ENCODE measurements at regions not wholly inside any gene's neighbourhood (a gene's known extent, or its start where the extent isn't known, plus 50 kb on each side); places are given as distances from the start of the nearest gene placed in this dataset.

GRCh38 chr4:19774690-19775256 is 476.9 kb upstream of the SLIT2 start:
- Histone ChIP-seq H3K79me1 (replicated peaks; ENCODE audit: low read length, poor library complexity, severe bottlenecking) (no peaks in the 10 kb centered on the region), H4K91ac (ENCODE audit: low read length) (no peak overlapping the region), H3K27ac (ENCODE audit: low read length, poor library complexity, severe bottlenecking) (peak overlapping the region; percentile 39), H3K27me3 (ENCODE audit: control insufficient read depth in 1 of 2, insufficient read depth in 1 of 2, low read length in 2 of 2) (no peaks in the 10 kb centered on the region), H3K4me2 (ENCODE audit: low read length, poor library complexity, severe bottlenecking) (no peak overlapping the region), H3K9ac (ENCODE audit: low read length) (no peak overlapping the region), H3K23ac (ENCODE audit: low read length in 2 of 2) (no peak overlapping the region), H2AK5ac (ENCODE audit: low read length, severe bottlenecking) (no peak overlapping the region), H3K36me3 (ENCODE audit: control insufficient read depth in 1 of 2, insufficient read depth in 2 of 2, low read depth in 1 of 2, low read length in 2 of 2) (no peaks in the 10 kb centered on the region), H2BK15ac (ENCODE audit: low read depth, poor library complexity, severe bottlenecking) (no peak overlapping the region), H3K18ac (ENCODE audit: low read depth in 1 of 2, low read length in 2 of 2) (no peak overlapping the region), H2BK12ac (ENCODE audit: low read length in 2 of 2) (no peak overlapping the region), H3K4me3 (ENCODE audit: insufficient read depth in 1 of 2, low read depth in 1 of 2, low read length in 2 of 2) (no peak overlapping the region), H3K14ac (ENCODE audit: low read length in 2 of 2) (no peak overlapping the region), H2BK120ac (ENCODE audit: low read depth, low read length) (no peak overlapping the region), H2AFZ (ENCODE audit: low read depth, low read length) (no peak overlapping the region), H3K9me3 (ENCODE audit: control insufficient read depth, low read length) (no peaks in the 10 kb centered on the region), H2BK5ac (ENCODE audit: low read depth, low read length, poor library complexity, severe bottlenecking) (no peak overlapping the region), H4K8ac (ENCODE audit: low read length) (no peak overlapping the region), H3K4me1 (ENCODE audit: control insufficient read depth, insufficient read depth, low read depth, low read length) (peaks cover 5% of the 10 kb centered on the region), H3K4ac (ENCODE audit: low read depth in 1 of 2, low read length in 2 of 2) (no peak overlapping the region)
- DNase-seq, result peak; percentile 30
- WGBS, result no CpG with 5 or more reads among the region's 2 CpGs

- Histone ChIP-seq H3K27ac (ENCODE audit: low read length, poor library complexity, severe bottlenecking) (no peak overlapping the region), H3K4me1 (ENCODE audit: control insufficient read depth, insufficient read depth, low read depth, low read length) (peaks cover 5% of the 10 kb centered on the region), H2BK5ac (ENCODE audit: low read depth, low read length, poor library complexity, severe bottlenecking) (no peak overlapping the region), H4K8ac (ENCODE audit: low read length) (no peak overlapping the region), H3K79me1 (replicated peaks; ENCODE audit: low read length, poor library complexity, severe bottlenecking) (no peaks in the 10 kb centered on the region), H3K9ac (ENCODE audit: low read length) (no peak overlapping the region), H2BK12ac (ENCODE audit: low read length in 2 of 2) (no peak overlapping the region), H3K27me3 (ENCODE audit: control insufficient read depth in 1 of 2, insufficient read depth in 1 of 2, low read length in 2 of 2) (no peaks in the 10 kb centered on the region), H3K18ac (ENCODE audit: low read depth in 1 of 2, low read length in 2 of 2) (no peak overlapping the region), H4K91ac (ENCODE audit: low read length) (no peak overlapping the region), H3K4me2 (ENCODE audit: low read length, poor library complexity, severe bottlenecking) (no peak overlapping the region), H2AFZ (ENCODE audit: low read depth, low read length) (no peak overlapping the region), H3K4me3 (ENCODE audit: insufficient read depth in 1 of 2, low read depth in 1 of 2, low read length in 2 of 2) (no peak overlapping the region), H3K23ac (ENCODE audit: low read length in 2 of 2) (no peak overlapping the region), H3K4ac (ENCODE audit: low read depth in 1 of 2, low read length in 2 of 2) (no peak overlapping the region), H2BK15ac (ENCODE audit: low read depth, poor library complexity, severe bottlenecking) (no peak overlapping the region), H3K36me3 (ENCODE audit: control insufficient read depth in 1 of 2, insufficient read depth in 2 of 2, low read depth in 1 of 2, low read length in 2 of 2) (no peaks in the 10 kb centered on the region), H2AK5ac (ENCODE audit: low read length, severe bottlenecking) (no peak overlapping the region), H3K9me3 (ENCODE audit: control insufficient read depth, low read length) (no peaks in the 10 kb centered on the region), H3K14ac (ENCODE audit: low read length in 2 of 2) (no peak overlapping the region), H2BK120ac (ENCODE audit: low read depth, low read length) (no peak overlapping the region)
- no peak for DNase-seq
- WGBS, result no CpG with 5 or more reads among the region's 1 CpG
Measured at GRCh38 chr4:19772581-19772980, 479.1 kb upstream of the SLIT2 start.

DNA sequence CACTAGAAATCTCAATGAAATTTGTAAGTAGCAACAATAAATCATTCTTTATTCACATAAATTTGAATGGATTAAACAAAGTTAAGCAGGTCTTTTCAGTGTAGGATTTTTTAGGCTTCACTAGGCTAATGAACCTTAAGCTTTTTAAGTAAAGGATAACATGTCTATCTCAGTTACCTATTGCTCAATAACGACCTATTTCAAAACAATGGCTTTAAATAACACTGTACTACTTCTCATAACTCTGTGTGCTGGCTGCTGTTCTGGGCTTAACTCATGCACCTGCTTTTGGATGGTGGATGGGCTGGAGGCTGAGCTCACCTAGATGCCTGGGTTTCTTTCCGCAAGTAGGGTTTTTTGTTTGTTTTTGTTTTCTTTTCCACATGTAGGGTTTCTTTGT is 495.0 kb upstream of the SLIT2 start:
- H3K14ac ChIP-seq (ENCODE audit: low read length in 2 of 2), result no peak overlapping the region

GRCh38 chr4:19752599-19752998 is 499.1 kb upstream of the SLIT2 start:
- no peak overlapping the region for H4K8ac ChIP-seq (ENCODE audit: low read length)
- H2AK5ac ChIP-seq (ENCODE audit: low read length, severe bottlenecking), result no peak overlapping the region
- H3K4me2 ChIP-seq (ENCODE audit: low read length, poor library complexity, severe bottlenecking), result no peak overlapping the region
- no peak overlapping the region for H2BK5ac ChIP-seq (ENCODE audit: low read depth, low read length, poor library complexity, severe bottlenecking)
- H2AFZ ChIP-seq (ENCODE audit: low read depth, low read length), result no peak overlapping the region
- H3K27me3 ChIP-seq (ENCODE audit: control insufficient read depth in 1 of 2, insufficient read depth in 1 of 2, low read length in 2 of 2), result no peaks in the 10 kb centered on the region
- H3K14ac ChIP-seq (ENCODE audit: low read length in 2 of 2), result no peak overlapping the region
- no peaks in the 10 kb centered on the region for H3K79me1 ChIP-seq (replicated peaks; ENCODE audit: low read length, poor library complexity, severe bottlenecking)
- no peak overlapping the region for H3K27ac ChIP-seq (ENCODE audit: low read length, poor library complexity, severe bottlenecking)
- H2BK15ac ChIP-seq (ENCODE audit: low read depth, poor library complexity, severe bottlenecking), result no peak overlapping the region
- peaks cover 4% of the 10 kb centered on the region for H3K4me1 ChIP-seq (ENCODE audit: control insufficient read depth, insufficient read depth, low read depth, low read length)
- H3K4me3 ChIP-seq (ENCODE audit: insufficient read depth in 1 of 2, low read depth in 1 of 2, low read length in 2 of 2), result no peak overlapping the region
- H3K9ac ChIP-seq (ENCODE audit: low read length), result no peak overlapping the region
- H4K91ac ChIP-seq (ENCODE audit: low read length), result no peak overlapping the region
- no peaks in the 10 kb centered on the region for H3K36me3 ChIP-seq (ENCODE audit: control insufficient read depth in 1 of 2, insufficient read depth in 2 of 2, low read depth in 1 of 2, low read length in 2 of 2)
- H2BK120ac ChIP-seq (ENCODE audit: low read depth, low read length), result no peak overlapping the region
- no peak overlapping the region for H3K4ac ChIP-seq (ENCODE audit: low read depth in 1 of 2, low read length in 2 of 2)
- H3K9me3 ChIP-seq (ENCODE audit: control insufficient read depth, low read length), result no peaks in the 10 kb centered on the region
- no peak for DNase-seq
- no peak overlapping the region for H3K18ac ChIP-seq (ENCODE audit: low read depth in 1 of 2, low read length in 2 of 2)
- no peak overlapping the region for H3K23ac ChIP-seq (ENCODE audit: low read length in 2 of 2)
- H2BK12ac ChIP-seq (ENCODE audit: low read length in 2 of 2), result no peak overlapping the region
- WGBS, result no CpG with 5 or more reads among the region's 1 CpG

More for the DNA sequence above, 495.0 kb upstream of the SLIT2 start:
- no peak overlapping the region for H3K18ac ChIP-seq (ENCODE audit: low read depth in 1 of 2, low read length in 2 of 2)
- no peak overlapping the region for H3K9ac ChIP-seq (ENCODE audit: low read length)
- H4K91ac ChIP-seq (ENCODE audit: low read length), result no peak overlapping the region
- H3K27me3 ChIP-seq (ENCODE audit: control insufficient read depth in 1 of 2, insufficient read depth in 1 of 2, low read length in 2 of 2), result no peaks in the 10 kb centered on the region
- H2BK12ac ChIP-seq (ENCODE audit: low read length in 2 of 2), result no peak overlapping the region
- H3K9me3 ChIP-seq (ENCODE audit: control insufficient read depth, low read length), result no peaks in the 10 kb centered on the region
- no peak for DNase-seq
- H3K79me1 ChIP-seq (replicated peaks; ENCODE audit: low read length, poor library complexity, severe bottlenecking), result no peaks in the 10 kb centered on the region
- H3K4me1 ChIP-seq (ENCODE audit: control insufficient read depth, insufficient read depth, low read depth, low read length), result peaks cover 2% of the 10 kb centered on the region
- H3K36me3 ChIP-seq (ENCODE audit: control insufficient read depth in 1 of 2, insufficient read depth in 2 of 2, low read depth in 1 of 2, low read length in 2 of 2), result no peaks in the 10 kb centered on the region
- H4K8ac ChIP-seq (ENCODE audit: low read length), result no peak overlapping the region
- no peak overlapping the region for H3K4ac ChIP-seq (ENCODE audit: low read depth in 1 of 2, low read length in 2 of 2)
- H3K23ac ChIP-seq (ENCODE audit: low read length in 2 of 2), result no peak overlapping the region
- no peak overlapping the region for H2BK15ac ChIP-seq (ENCODE audit: low read depth, poor library complexity, severe bottlenecking)
- WGBS, result 87% methylated on average over 2 of the region's 2 CpGs
- no peak overlapping the region for H3K4me2 ChIP-seq (ENCODE audit: low read length, poor library complexity, severe bottlenecking)
- H2BK5ac ChIP-seq (ENCODE audit: low read depth, low read length, poor library complexity, severe bottlenecking), result no peak overlapping the region
- no peak overlapping the region for H3K27ac ChIP-seq (ENCODE audit: low read length, poor library complexity, severe bottlenecking)
- no peak overlapping the region for H2AK5ac ChIP-seq (ENCODE audit: low read length, severe bottlenecking)
- H2BK120ac ChIP-seq (ENCODE audit: low read depth, low read length), result no peak overlapping the region
- no peak overlapping the region for H2AFZ ChIP-seq (ENCODE audit: low read depth, low read length)
- no peak overlapping the region for H3K4me3 ChIP-seq (ENCODE audit: insufficient read depth in 1 of 2, low read depth in 1 of 2, low read length in 2 of 2)

Measured in mesenchymal stem cell (in vitro differentiated cells and primary cell).